GM23338 (cell line): ENCODE measurements at regions not wholly inside any gene's neighbourhood (a gene's known extent, or its start where the extent isn't known, plus 50 kb on each side); places are given as distances from the start of the nearest gene placed in this dataset.

Source experiments
- ATAC-seq: fragments of 200-7000 bp; cut with Tn5 transposase; 3 replicates; pipeline ENCODE4 v1.9.1; 2020
- DNase-seq: peaks from one replicate; pipeline ENCODE4 v3.0.0-alpha.2; 2015; ENCODE audit warnings: low spot score
- H2AFZ ChIP-seq: fragments of 200-600 bp; sonication (generic); 2 replicates; pipeline ENCODE4 v1.8.0; 2016; ENCODE audit warnings: antibody characterized with exemption, mild to moderate bottlenecking, moderate library complexity
- H3F3A ChIP-seq: fragments of 200-600 bp; sonication (generic); replicated peaks from 2 replicates; pipeline ENCODE4 v1.8.0; 2017; ENCODE audit warnings: antibody characterized with exemption, mixed run types, low read depth
- H3K27ac ChIP-seq: fragments of 200-600 bp; sonication (generic); 2 replicates; pipeline ENCODE4 v1.6.1; 2016; ENCODE audit warnings: low read depth
- H3K27me3 ChIP-seq: fragments of 200-600 bp; sonication (generic); 2 replicates; pipeline ENCODE4 v1.8.0; 2016; ENCODE audit warnings: mild to moderate bottlenecking, mixed run types, moderate library complexity; ENCODE audit not compliant: insufficient read depth
- H3K36me3 ChIP-seq: fragments of 200-600 bp; sonication (generic); 2 replicates; pipeline ENCODE4 v1.8.0; 2016; ENCODE audit warnings: mild to moderate bottlenecking; ENCODE audit not compliant: insufficient read depth
- H3K4me1 ChIP-seq: fragments of 200-600 bp; sonication (generic); 2 replicates; pipeline ENCODE4 v1.8.0; 2016; ENCODE audit warnings: mild to moderate bottlenecking, moderate library complexity; ENCODE audit not compliant: insufficient read depth
- H3K4me2 ChIP-seq: fragments of 200-600 bp; sonication (generic); 2 replicates; pipeline ENCODE4 v1.7.1; 2017; ENCODE audit warnings: mixed run types
- H3K4me3 ChIP-seq: fragments of 200-600 bp; sonication (generic); 2 replicates; pipeline ENCODE4 v1.6.1; 2016; ENCODE audit warnings: mixed run types
- H3K79me2 ChIP-seq: fragments of 200-600 bp; sonication (generic); replicated peaks from 2 replicates; pipeline ENCODE4 v1.8.0; 2017; ENCODE audit warnings: mild to moderate bottlenecking; ENCODE audit not compliant: insufficient read depth
- H3K9me2 ChIP-seq: fragments of 200-600 bp; sonication (generic); 2 replicates; pipeline ENCODE4 v1.8.0; 2017; ENCODE audit not compliant: insufficient read depth
- H4K20me1 ChIP-seq: fragments of 200-600 bp; sonication (generic); replicated peaks from 2 replicates; pipeline ENCODE4 v1.8.0; 2017; ENCODE audit warnings: mild to moderate bottlenecking; ENCODE audit not compliant: insufficient read depth
- H3K27ac Mint-ChIP-seq: 2 replicates; pipeline ENCODE4 v1.8.0; 2020; ENCODE audit warnings: inconsistent platforms, mild to moderate bottlenecking, moderate library complexity, mixed read lengths
- H3K27me3 Mint-ChIP-seq: 3 replicates; pipeline ENCODE4 v1.8.0; 2022; ENCODE audit warnings: low read depth, mild to moderate bottlenecking, moderate library complexity, mixed read lengths, inconsistent platforms; ENCODE audit not compliant: insufficient read depth, poor library complexity
- H3K36me3 Mint-ChIP-seq: 3 replicates; pipeline ENCODE4 v1.8.0; 2021; ENCODE audit warnings: low read depth, mild to moderate bottlenecking, inconsistent platforms, moderate library complexity, mixed read lengths
- H3K4me1 Mint-ChIP-seq: 3 replicates; pipeline ENCODE4 v1.8.0; 2020; ENCODE audit warnings: mild to moderate bottlenecking, inconsistent platforms, mixed read lengths
- H3K4me3 Mint-ChIP-seq: 3 replicates; pipeline ENCODE4 v1.8.0; 2021; ENCODE audit warnings: moderate library complexity, mild to moderate bottlenecking, inconsistent platforms, mixed read lengths
- H3K9me3 Mint-ChIP-seq: 3 replicates; pipeline ENCODE4 v1.8.0; 2020; ENCODE audit warnings: moderate library complexity, mild to moderate bottlenecking, inconsistent platforms, mixed read lengths
- CREB1 ChIP-seq: fragments of 250-450 bp; sonication (Bioruptor Pico); IDR thresholded peaks from 2 replicates; pipeline ENCODE4 v1.5.0; 2020; ENCODE audit warnings: low read depth, mild to moderate bottlenecking, moderate library complexity
- ETS1 ChIP-seq: IDR thresholded peaks from 2 replicates; pipeline ENCODE4 v1.6.1; 2016; ENCODE audit warnings: antibody characterized with exemption
- EZH2 ChIP-seq: fragments of 200-600 bp; sonication (generic); IDR thresholded peaks from one replicate; pipeline ENCODE4 v1.8.0; 2017; ENCODE audit warnings: antibody characterized with exemption, mild to moderate bottlenecking, low read depth; ENCODE audit not compliant: unreplicated experiment
- EZH2phosphoT487 ChIP-seq: fragments of 200-600 bp; sonication (generic); IDR thresholded peaks from one replicate; pipeline ENCODE4 v1.8.1; 2018; ENCODE audit warnings: antibody characterized with exemption; ENCODE audit not compliant: unreplicated experiment
- NANOG ChIP-seq: IDR thresholded peaks from 2 replicates; pipeline ENCODE4 v1.6.1; 2016; ENCODE audit warnings: antibody characterized with exemption, borderline replicate concordance
- REST ChIP-seq: IDR thresholded peaks from one replicate; pipeline ENCODE4 v1.6.1; 2018; ENCODE audit warnings: antibody characterized with exemption; ENCODE audit not compliant: unreplicated experiment
- STAT1 ChIP-seq: IDR thresholded peaks from one replicate; pipeline ENCODE4 v1.6.1; 2016; ENCODE audit warnings: antibody characterized with exemption; ENCODE audit not compliant: unreplicated experiment
- ZNF114 ChIP-seq: fragments of 250-450 bp; sonication (Bioruptor Pico); IDR thresholded peaks from 2 replicates; pipeline ENCODE4 v1.5.0; 2020; ENCODE audit warnings: mild to moderate bottlenecking, moderate library complexity
- ZNF331 ChIP-seq: fragments of 250-450 bp; sonication (Bioruptor Pico); IDR thresholded peaks from 2 replicates; pipeline ENCODE4 v1.5.0; 2020; ENCODE audit warnings: low read depth, mild to moderate bottlenecking, moderate library complexity
- ZNF462 ChIP-seq: fragments of 250-450 bp; sonication (Bioruptor Pico); IDR thresholded peaks from 2 replicates; pipeline ENCODE4 v1.5.0; 2020; ENCODE audit warnings: mild to moderate bottlenecking, moderate library complexity

- no peak for TF ChIP-seq ZNF462
- TF ChIP-seq STAT1: no peak
- TF ChIP-seq ETS1: no peak
- no peak for TF ChIP-seq EZH2
- TF ChIP-seq NANOG: no peak
Measured at GRCh38 chr6:5860849-5861248, 145.9 kb downstream of the NRN1 start (continued).

DNA sequence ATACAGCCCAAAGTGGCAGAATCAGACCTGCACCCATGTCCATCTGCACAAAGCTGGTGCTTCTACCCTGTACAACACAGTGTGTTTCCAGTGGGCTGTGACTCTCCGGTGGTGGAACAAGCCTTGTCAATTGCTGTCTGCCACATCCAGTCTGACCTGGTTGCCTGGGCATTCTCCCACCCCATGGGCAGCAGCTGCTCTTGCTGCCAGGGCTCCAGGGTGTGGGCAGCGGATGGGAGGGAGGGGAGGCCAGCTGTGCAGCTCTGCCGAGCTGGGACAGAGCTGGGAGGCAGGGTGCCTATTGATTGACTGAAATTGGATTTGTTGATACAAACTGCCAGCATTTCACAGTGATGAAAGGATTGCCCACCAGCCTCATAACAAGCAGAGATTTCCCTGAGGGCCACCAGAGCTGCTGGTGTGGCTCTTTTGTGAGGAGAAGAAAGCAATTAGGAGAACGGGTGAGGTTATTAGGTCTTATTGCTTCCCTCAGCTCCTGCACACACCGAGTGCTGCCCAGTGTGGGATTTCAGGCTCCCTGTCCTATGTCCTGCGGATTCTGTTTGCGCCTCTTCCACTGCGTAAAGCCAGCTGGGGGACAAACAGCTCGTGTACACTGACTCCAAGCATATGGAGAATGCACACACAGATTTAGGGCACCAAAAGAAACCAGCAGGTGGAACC lies 150.8 kb downstream of the NRN1 start:
- Histone ChIP-seq H3K36me3 (no peaks in the 10 kb centered on the region), H3K79me2 (no peaks in the 10 kb centered on the region), H3K9me2 (peaks cover 7% of the 10 kb centered on the region; the same call in 1 of the 2 replicates), H3K27me3 (peaks cover 32% of the 10 kb centered on the region), H3K4me3 (no peak overlapping the region), H3K27ac (no peak overlapping the region), H2AFZ (no peak overlapping the region), H4K20me1 (no peaks in the 10 kb centered on the region), H3K4me2 (no peak overlapping the region), H3K4me1 (peaks cover 8% of the 10 kb centered on the region; the same call in 1 of the 2 replicates), H3F3A (no peaks in the 10 kb centered on the region)
- no peak for DNase-seq
- Mint-ChIP-seq H3K4me3 (no peak overlapping the region), H3K27me3 (peaks cover 24% of the 10 kb centered on the region), H3K36me3 (no peaks in the 10 kb centered on the region; the same call in 2 of the 3 replicates), H3K9me3 (peaks cover 2% of the 10 kb centered on the region; the same call in 1 of the 3 replicates), H3K27ac (no peak overlapping the region), H3K4me1 (peaks cover 3% of the 10 kb centered on the region; the same call in 1 of the 3 replicates)
- no peak for ATAC-seq
- TF ChIP-seq REST (no peak), NANOG (no peak), EZH2 (no peak), EZH2phosphoT487 (no peak), ZNF114 (CRISPR knock-in tag) (no peak), ZNF331 (no peak), CREB1 (CRISPR knock-in tag) (no peak)
